Tibial nerve (tissue), 4 donors: ENCODE measurements at regions not wholly inside any gene's neighbourhood (a gene's known extent, or its start where the extent isn't known, plus 50 kb on each side); places are given as distances from the start of the nearest gene placed in this dataset.

Experiments
- DNase-seq, 2 donors: peaks; one replicate each; pipeline ENCODE4 v3.0.0-alpha.2; 2019; ENCODE audit warnings: low spot score in 2 of 2
- H3K27ac ChIP-seq, 4 donors: fragments of 200-600 bp; sonication (generic) in 3 of 4; one replicate each; pipeline ENCODE4 v1.5.1; 2017 to 2019; ENCODE audit warnings: mild to moderate bottlenecking in 1 of 4
- H3K27me3 ChIP-seq, 2 donors: fragments of 200-600 bp; sonication (generic) in 1 of 2; one replicate each; pipeline versions ENCODE4 v1.5.1 to v1.6.0; 2017 to 2019
- H3K36me3 ChIP-seq, 3 donors: fragments of 200-600 bp; sonication (generic); one replicate each; pipeline ENCODE4 v1.5.1; 2018 to 2019
- H3K4me1 ChIP-seq, 4 donors: fragments of 200-600 bp; sonication (generic) in 3 of 4; one replicate each; pipeline ENCODE4 v1.5.1; 2017 to 2019
- H3K4me3 ChIP-seq, 4 donors: fragments of 200-600 bp; sonication (generic) in 3 of 4; one replicate each; pipeline ENCODE4 v1.5.1; 2017 to 2019; ENCODE audit warnings: mild to moderate bottlenecking in 1 of 4, moderate library complexity in 1 of 4
- H3K9me3 ChIP-seq, 4 donors: fragments of 200-600 bp; sonication (generic) in 3 of 4; one replicate each; pipeline ENCODE4 v1.5.1; 2017 to 2019
- CTCF ChIP-seq, 5 experiments: fragments of 200-600 bp in 3 of 5; fragments of 450-650 bp in 2 of 5; sonication (generic) in 3 of 5; IDR thresholded peaks; one replicate each; pipeline ENCODE4 v1.5.1; 2016 to 2019; ENCODE audit warnings: antibody characterized with exemption in 5 of 5, mild to moderate bottlenecking in 3 of 5, moderate library complexity in 2 of 5
- EP300 ChIP-seq, 2 donors: sonication (generic); formaldehyde crosslinking; IDR thresholded peaks; one replicate each; pipeline ENCODE4 v1.6.1; 2017; ENCODE audit warnings: antibody characterized with exemption in 2 of 2, mild to moderate bottlenecking in 1 of 2
- POLR2A ChIP-seq, 2 donors: fragments of 450-650 bp; IDR thresholded peaks; one replicate each; pipeline ENCODE4 v1.6.1; 2017; ENCODE audit warnings: antibody characterized with exemption in 2 of 2, mild to moderate bottlenecking in 2 of 2, moderate library complexity in 2 of 2
- WGBS, 2 donors: methylation state at CpG; one replicate each; pipeline ENCODE4 v1.1.5; 2018; 5-methylcytosine and 5-hydroxymethylcytosine counted together

GRCh38 chr16:82322177-82322576 lies 152.2 kb upstream of the MPHOSPH6 start:
- no peak for TF ChIP-seq CTCF (IDR thresholded peaks at IDR 0.05)
- no peak for TF ChIP-seq EP300 (IDR thresholded peaks at IDR 0.05)
- H3K27ac ChIP-seq: no peak overlapping the region
- no peaks in the 10 kb centered on the region for H3K36me3 ChIP-seq
- peaks cover 0 to 25% (median 5%) of the 10 kb centered on the region in 4 donors for H3K9me3 ChIP-seq
- no peak for DNase-seq
- no peaks in the 10 kb centered on the region for H3K27me3 ChIP-seq
- no peak overlapping the region for H3K4me3 ChIP-seq
- H3K4me1 ChIP-seq: no peaks in the 10 kb centered on the region

GRCh38 chr16:82319038-82319437 lies 149.0 kb upstream of the MPHOSPH6 start:
- TF ChIP-seq EP300 (IDR thresholded peaks at IDR 0.05): no peak
- no peak for TF ChIP-seq CTCF (IDR thresholded peaks at IDR 0.05)
- no peak for TF ChIP-seq POLR2A (IDR thresholded peaks at IDR 0.05)
- Histone ChIP-seq H3K27me3 (no peaks in the 10 kb centered on the region), H3K4me3 (no peak overlapping the region), H3K27ac (no peak overlapping the region), H3K4me1 (no peaks in the 10 kb centered on the region), H3K36me3 (no peaks in the 10 kb centered on the region), H3K9me3 (peaks cover 0 to 19% (median 5%) of the 10 kb centered on the region in 4 donors)
- WGBS, 2 donors: 15 to 32% methylated on average over 1 of the region's 1 CpG
- no peak for DNase-seq

- H3K27ac ChIP-seq: no peak overlapping the region
- TF ChIP-seq CTCF (IDR thresholded peaks at IDR 0.05): no peak
- no peak for TF ChIP-seq POLR2A (IDR thresholded peaks at IDR 0.05)
- TF ChIP-seq EP300 (IDR thresholded peaks at IDR 0.05): no peak
These were observed 147.6 kb upstream of the MPHOSPH6 start for GRCh38 chr16:82317411-82318167.

GRCh38 chr16:82313754-82314153 lies 143.7 kb upstream of the MPHOSPH6 start:
- Histone ChIP-seq H3K36me3 (no peaks in the 10 kb centered on the region), H3K4me3 (no peak overlapping the region), H3K4me1 (no peaks in the 10 kb centered on the region), H3K27ac (no peak overlapping the region), H3K27me3 (no peaks in the 10 kb centered on the region), H3K9me3 (no peaks in the 10 kb centered on the region)
- no peak for DNase-seq
- TF ChIP-seq POLR2A (IDR thresholded peaks at IDR 0.05) (no peak), EP300 (IDR thresholded peaks at IDR 0.05) (no peak), CTCF (IDR thresholded peaks at IDR 0.05) (no peak)
- 83 to 91% methylated on average over 1 of the region's 1 CpG for WGBS, 2 donors

More at GRCh38 chr16:82317411-82318167, 147.6 kb upstream of the MPHOSPH6 start:
- H3K9me3 ChIP-seq: peaks cover 0 to 5% (median 0%) of the 10 kb centered on the region in 4 donors
- WGBS, 2 donors: 67 to 75% methylated on average over 7 of the region's 7 CpGs
- H3K4me1 ChIP-seq: no peaks in the 10 kb centered on the region
- H3K36me3 ChIP-seq: no peaks in the 10 kb centered on the region
- no peak overlapping the region for H3K4me3 ChIP-seq
- no peaks in the 10 kb centered on the region for H3K27me3 ChIP-seq
- no peak for DNase-seq

GRCh38 chr16:82311528-82311927 lies 141.5 kb upstream of the MPHOSPH6 start:
- WGBS, 2 donors: 94 to 95% methylated on average over 5 of the region's 5 CpGs

More at GRCh38 chr16:82311528-82311927, 141.5 kb upstream of the MPHOSPH6 start:
- TF ChIP-seq EP300 (IDR thresholded peaks at IDR 0.05): no peak
- Histone ChIP-seq H3K4me3 (no peak overlapping the region), H3K27ac (no peak overlapping the region), H3K36me3 (no peaks in the 10 kb centered on the region), H3K27me3 (no peaks in the 10 kb centered on the region), H3K9me3 (no peaks in the 10 kb centered on the region), H3K4me1 (no peaks in the 10 kb centered on the region)
- DNase-seq: no peak
